DMS79 (cell line): ENCODE measurements at regions not wholly inside any gene's neighbourhood (a gene's known extent, or its start where the extent isn't known, plus 50 kb on each side); places are given as distances from the start of the nearest gene placed in this dataset.
"Not testable (repeated sequence)": the region's sequence is repeated elsewhere in the genome, so short reads cannot be mapped to it uniquely, and the experiment has no call there.

Experiments
- DNase-seq: peaks from one replicate; lab custom pipeline; 2025; lab: John Stamatoyannopoulos, UW

DNA sequence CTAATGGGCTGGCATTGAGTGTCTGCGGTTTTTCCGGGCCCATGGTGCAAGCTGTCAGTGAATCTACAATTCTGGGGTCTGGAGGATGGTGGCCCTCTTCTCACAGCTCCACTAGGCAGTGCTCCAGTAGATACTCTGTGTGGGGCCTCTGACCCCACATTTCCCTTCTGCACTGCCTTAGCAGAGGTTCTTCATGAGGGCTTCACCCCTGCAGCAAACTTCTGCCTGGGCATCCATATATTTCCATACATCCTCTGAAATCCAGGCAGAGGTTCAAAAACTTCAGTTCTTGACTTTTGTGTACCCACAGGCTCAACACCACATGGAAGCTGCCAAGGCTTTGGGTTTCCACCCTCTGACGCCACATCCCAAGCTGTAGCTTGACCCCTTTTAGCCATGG, 846.2 kb downstream of the RNF144A start:
- not testable (repeated sequence) for DNase-seq

DNA sequence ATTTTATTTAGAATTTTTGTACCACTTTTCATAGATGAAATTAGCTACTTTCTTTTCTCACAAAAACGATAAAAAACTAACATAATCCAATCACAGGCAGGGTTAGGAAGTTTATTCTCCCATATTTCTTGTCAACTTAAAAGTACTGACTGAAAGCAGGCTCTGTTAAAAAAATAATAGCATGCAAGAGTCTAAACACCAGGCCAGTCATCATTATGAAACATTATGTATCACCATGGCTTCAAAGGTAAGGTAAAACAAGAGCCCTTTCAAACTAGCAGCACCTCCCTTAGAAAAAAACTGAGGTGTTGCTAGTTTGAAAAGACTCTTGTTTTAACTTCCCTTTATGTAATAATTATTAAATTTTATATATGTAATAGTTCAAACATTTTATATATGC, 848.0 kb downstream of the RNF144A start:
- no peak for DNase-seq

DNA sequence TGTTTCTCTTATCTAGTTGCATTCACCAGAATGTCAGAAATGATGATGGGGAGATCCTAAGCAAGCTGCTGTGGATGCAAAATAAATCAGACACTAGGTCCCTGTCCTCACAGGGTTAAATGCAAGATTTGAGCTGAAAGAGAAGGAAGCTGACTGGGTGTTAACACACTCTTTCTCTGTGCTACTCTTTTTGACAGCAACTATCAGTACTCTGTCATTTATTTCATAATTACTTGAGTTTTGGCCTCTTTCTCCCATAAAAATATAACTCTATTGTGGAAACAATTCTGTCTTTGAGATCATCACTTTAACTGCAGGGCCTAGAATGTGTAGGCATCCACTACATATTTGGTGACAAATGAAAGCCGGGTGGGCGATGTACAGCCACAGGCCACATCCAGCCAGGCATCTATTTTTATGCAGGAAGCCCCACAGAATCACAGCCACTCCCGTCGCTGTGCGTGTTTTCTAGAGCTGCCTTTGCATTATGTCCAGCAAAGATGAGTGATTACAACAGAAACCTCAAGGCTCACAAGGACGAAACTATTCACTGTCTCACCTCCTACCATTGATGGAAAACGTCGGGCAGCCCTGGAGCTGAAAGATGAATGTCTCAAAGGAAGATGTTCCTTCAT, 849.0 kb downstream of the RNF144A start:
- no peak for DNase-seq

DNA sequence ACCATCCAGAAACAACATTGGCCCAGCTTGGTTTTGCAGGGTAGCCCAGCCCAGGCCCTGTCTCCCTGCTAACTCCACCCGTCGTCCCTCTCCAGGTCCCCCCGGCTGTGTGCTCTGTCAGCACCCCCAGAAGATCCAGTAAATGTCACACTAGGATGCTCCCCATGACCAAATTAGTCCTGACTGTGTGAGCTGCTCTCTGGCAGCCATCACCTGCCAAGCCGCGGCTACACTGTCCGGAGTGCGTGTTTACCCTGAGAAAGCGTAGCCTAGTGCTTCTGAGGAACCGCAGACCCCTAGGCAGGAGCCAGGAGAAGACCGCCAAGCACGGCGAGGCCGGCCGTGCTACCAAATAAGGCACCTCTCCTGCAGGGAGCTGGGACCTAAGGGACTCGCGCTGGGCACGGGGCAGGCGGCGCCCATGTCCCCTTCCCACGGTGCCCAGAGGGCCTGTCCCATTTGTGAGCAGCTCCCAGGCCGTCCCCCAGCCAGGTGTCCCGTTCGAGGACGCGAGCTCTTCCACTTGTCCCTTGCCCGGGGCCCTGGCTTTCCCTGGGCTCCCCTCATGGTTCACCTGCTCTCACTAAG, 849.9 kb downstream of the RNF144A start:
- no peak for DNase-seq

DNA sequence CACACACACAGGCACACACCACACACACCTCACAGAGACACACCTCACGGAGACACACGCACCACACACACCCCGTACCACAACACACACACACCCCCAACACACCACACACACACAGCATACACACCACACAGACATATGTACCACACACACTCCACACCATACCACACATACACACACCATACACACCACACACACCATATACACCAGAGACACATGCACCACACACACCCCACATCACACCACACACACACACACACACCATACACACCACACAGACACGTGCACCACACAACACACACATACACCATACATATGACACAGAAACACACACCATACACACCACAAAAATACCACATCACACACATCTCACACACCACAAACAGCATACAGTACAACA, 850.7 kb downstream of the RNF144A start:
- no peak for DNase-seq

DNA sequence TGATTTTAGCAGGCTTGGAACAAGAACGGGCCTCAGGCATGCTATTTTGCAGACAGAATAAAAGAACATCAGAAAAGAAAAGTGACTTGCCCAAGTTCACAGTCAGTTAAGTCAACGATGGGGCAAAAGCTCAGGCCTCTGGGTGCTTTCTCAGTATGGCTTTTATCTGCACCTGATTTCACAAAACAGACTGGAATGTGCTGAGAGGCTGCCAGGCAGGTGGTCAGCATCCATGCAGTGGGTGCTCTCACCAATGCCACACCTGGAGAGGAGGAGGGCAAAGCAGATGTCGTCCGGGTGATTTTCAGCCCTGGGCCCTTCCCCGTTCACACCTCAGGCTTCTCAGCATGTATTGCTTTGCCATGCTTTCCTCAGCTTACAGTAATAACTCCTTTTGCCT, 854.6 kb downstream of the RNF144A start:
- no peak for DNase-seq

DNA sequence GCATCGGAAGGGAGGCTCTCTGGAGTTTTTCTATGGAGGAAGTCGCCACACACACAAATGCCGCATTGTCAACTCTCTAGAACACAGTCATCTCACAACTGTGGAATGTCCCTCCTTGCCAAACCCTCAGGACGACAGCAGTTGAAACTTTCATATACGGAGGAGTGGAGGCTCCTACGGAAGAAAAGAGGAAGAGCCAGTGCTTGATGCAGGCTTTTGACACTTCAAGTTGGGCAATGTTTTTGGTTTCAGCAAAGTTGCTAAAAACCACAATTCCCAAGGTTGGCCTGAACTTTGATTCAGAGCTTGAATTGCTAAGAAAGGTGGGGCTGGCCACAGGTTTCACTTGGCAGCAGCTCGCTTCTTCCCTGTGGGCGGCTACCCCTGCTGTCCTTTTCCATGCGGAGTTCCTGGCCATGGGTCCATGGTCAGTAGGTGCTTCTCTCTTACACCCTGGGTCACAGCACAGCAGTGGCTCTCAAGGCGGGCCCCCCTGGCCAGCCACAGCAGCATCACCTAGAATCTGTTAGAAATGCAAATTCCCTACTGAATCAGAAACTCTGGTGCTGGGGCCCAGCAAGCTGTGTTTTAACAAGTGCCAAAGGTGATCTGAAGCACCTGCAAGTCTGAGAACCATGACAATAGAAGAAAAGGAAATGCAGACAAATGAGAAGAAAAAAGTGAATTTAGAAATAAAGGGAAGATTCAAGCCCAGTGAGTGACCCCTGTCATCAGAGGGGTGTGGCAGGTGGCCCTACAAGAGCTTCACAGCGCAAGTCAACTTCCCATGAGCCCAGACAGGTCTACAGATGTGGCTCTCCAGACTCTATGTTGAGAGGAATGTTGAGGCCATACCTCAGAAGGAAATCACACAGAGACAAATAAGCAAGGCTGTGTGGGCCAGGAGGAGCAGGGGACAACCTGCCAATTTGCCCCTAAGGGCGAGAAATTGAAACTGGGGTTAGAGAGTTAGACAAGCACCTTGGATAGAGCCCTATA, 856.4 kb downstream of the RNF144A start:
- DNase-seq: no peak

DNA sequence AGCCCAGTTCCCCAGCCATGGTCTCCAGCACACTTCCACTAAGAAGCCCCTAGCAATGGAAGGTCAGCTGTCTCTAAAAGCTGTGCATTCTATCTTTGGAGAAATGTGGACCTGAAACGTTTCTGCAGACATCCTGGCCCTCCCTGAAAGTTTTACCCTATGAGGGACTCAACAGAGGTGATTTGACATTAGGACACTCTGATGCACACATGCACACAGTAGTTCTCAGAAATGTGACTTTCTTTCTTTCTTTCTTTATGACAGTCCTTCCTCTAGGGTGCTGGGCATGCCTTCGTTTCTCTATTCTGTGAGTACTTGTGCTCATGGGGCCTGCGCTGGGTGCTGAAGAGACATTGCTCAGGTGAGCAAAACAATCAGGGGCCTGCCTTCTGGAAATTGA, 857.3 kb downstream of the RNF144A start:
- no peak for DNase-seq

DNA sequence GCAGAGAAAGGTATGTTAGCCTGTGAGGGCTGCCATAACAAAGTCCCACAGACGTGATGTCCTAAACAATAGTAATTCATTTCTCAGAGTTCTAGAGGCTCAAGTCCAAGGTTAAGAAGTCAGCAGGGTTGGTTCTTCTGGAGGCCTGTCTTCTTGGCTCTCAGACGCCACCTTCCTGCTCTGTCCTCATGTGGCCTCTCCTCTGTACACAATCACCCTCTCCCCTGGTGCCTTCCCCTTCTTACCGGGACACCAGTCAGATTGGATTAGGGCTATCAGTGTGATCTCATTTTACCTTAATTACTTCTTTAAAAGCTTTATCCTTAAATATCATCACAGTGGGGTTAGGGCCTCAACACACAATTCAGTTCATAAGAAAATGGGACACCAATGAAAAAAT, 860.5 kb downstream of the RNF144A start:
- DNase-seq: no peak

DNA sequence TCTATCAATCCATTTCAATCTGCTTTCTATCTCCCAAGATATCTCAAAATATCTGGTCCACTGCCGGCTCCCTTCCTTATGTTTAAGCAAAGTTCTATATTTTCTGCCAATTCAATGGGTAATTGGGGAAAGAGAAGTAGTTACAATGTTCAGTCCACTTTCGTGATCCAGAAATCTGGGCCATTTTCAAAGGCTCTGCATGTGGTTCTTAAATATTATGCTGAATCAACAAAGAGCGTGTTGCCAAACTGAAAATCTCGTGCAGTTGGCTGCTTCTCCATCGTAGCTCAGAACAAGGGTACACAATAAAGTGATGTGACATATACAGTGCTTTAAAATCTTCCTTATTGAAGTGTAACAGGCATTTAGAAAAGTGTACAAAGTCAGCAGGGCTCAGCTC, 863.1 kb downstream of the RNF144A start:
- DNase-seq: no peak

DNA sequence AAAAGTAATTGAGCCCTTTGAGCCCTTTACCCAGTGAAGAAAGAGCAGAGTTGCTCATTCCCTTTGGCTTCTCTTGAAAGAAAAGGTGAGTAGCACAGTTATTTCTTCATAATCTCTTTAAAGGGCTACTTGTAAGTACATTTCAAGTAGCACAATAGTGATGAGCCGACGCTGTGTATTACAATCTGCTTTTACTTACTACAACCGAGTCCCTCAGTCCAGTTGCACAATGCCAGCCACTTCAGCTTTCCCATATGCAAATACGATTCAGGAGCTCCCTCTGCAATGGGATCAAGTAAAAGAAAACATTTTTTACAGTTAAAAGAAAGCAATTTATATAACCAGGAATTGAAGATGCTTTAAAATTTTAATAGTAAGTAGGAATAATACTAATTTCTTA, 868.5 kb downstream of the RNF144A start:
- DNase-seq: no peak

DNA sequence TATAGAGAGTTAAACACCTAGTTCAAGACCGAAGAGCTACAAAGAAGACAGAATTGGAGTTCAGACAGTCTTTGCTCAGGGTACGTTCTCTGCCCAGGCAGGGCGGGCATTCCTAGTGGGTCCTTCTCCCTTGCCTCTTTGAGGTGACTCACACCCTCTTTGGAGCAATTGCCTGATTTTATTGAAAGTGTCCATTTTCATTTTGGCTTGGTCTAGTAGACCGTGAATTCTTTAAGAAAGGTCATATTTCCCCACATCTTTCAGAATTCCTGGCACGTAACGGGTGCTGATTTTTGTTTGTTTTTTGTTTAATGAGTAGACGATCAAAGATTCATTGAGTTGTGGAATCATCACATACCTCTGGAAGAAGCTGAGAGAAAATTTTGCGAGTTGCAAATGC, 871.5 kb downstream of the RNF144A start:
- no peak for DNase-seq

DNA sequence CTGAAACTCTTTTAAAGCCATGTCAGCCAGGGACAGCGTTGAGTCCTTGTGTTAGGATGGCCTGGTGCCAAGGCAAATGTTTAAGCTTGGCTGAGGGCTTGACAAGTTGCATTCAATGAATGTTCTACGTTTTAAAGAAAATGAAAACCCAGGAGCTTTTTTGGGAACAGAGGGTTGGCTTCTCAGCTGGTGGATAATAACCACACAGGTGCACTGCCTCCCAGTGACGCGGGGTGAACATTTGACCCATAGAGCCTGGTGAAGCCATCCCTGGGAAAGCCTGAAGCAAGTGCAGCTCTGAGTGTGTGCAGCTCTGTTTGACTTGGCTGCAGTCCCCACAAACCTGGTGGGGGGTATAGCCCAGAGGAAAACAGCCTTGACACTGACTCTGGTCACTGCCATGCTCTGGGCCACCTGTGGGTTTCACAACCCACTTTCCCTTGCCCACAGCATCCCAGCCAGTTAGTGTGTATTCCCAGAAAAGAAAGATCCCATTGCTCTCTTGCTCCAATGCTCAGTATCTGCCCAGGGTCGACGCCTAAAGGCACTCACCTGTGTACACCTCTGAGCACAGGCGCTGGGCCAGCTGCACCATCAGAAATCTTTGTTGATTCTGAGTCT, 874.9 kb downstream of the RNF144A start:
- DNase-seq: peak; percentile 89

DNA sequence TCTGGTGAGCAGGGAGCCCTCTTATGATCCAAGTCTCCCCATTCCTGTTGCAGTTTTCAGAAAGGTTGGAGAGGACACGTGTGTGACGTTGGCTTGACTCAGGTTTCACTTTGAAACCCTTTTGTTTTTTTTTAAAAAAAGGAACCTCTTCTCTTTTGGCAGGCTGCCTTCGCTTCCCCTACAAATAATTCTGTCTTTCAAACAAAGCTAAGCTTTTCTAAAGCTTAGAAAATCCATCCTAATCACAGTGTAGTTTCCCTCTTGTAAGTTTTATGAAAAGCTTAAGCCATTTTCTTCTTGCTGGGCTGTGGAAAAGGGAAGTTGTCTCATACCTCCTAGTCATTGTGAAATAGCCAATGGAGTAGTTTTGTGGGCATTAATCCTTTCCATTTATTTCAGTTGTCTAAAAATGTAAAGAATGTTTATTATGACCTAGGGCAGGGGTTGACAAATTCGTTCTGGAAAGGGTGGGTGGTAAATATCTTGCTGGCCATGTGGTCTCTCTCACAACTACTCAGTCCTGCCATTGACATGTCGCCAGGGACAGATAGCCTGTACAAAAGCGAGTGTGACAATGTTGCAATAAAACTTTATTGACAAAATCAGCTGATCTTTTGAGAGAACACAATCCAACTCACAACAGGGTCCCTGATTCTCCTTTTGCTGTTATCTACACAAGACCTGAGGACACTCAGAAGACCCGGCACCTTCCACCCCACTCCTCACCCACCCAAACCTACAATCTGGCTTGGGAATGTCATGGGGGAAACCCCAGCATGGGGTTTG, 878.8 kb downstream of the RNF144A start:
- DNase-seq: no peak

DNA sequence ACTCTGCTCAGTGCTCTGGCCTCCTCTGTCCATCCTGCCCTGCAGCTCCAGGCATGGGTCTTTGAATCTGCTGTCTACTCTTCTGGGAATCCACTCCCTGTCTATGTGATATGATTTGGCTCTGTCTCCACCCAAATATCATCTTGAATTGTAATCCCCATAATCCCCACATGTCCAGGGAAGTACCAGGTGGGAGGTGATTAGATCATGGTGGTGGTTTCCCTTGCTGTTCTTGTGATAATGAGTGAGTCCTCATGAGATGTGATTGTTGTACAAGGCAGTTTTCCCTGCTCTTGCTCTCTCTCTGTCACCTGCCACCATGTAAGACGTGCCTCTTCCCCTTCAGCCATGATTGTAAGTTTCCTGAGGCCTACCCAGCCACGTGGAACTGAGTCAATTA, 881.8 kb upstream of the ID2 start:
- no peak for DNase-seq

DNA sequence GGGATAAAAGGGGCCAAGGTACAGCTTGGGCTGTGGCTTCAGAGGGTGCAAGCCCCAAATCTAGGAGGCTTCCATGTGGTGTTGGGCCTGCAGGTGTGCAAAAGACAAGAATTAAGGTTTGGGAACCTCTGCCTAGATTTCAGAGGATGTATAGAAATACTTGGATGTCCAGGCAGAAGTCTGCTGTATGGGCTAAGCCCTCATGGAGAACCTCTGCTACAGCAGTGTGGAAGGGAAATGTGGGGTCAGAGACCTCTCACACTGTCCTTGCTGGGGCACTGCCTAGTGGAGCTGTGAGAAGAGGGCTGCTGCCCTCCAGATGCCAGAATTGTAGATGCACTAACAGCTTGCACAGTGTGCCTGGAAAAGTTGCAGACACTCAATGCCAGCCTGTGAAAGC, 880.6 kb upstream of the ID2 start:
- no peak for DNase-seq

DNA sequence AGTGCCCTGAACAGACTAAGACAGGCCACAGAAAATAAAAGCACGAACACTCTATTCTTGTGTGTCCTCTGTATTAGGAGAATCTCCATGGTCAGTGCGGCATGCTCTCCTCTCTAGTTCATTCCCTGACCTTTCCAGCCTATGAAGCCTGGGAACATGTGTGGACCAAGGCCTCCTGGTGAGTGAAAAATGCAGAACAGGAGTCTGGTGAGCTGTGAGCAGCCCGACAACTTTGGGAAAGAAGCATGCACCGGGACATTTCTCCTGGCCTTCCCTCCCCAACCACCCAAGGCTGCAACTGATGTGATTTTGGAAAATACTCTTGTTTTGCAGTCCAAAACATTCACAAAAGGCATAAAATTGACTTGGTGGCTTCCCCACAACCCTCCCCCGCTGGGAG, 878.3 kb upstream of the ID2 start:
- no peak for DNase-seq

DNA sequence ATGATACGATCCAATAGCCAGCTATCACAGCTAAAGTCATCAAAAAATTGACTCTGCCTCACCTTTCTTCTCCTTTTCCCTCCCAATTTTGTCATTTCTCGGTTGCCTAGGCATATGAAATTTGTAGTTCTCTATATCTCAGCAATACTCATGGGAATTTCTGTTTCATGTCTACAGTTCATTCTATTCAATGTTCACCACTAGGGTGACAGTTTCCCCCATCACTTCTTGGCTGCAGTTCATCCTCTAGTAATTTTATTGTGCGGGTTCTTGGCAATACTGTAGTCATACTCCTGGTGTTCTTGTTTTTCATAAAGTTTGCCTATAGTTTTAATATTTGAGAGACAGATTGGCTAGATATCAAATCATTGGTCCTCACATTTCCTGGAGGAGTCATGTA, 872.2 kb upstream of the ID2 start:
- no peak for DNase-seq

DNA sequence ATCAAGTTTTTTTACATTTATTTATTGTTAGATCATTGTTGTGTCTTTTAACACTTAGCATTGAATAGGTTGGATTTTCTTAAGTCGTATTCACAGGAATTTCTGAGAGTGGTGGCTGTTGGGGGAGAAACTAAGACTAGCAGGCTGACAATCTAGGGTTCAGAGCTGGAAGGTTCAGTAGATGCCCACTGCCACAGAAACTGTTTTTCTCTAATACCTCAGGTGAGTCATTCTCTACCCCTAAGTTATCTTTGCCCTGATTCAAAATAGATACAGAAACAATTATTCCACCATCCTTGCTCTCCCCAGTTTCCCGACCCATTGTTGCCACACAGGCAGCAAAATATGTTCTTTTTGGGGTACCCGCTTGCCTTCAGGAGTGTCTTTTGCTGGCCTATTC, 870.8 kb upstream of the ID2 start:
- DNase-seq: no peak

DNA sequence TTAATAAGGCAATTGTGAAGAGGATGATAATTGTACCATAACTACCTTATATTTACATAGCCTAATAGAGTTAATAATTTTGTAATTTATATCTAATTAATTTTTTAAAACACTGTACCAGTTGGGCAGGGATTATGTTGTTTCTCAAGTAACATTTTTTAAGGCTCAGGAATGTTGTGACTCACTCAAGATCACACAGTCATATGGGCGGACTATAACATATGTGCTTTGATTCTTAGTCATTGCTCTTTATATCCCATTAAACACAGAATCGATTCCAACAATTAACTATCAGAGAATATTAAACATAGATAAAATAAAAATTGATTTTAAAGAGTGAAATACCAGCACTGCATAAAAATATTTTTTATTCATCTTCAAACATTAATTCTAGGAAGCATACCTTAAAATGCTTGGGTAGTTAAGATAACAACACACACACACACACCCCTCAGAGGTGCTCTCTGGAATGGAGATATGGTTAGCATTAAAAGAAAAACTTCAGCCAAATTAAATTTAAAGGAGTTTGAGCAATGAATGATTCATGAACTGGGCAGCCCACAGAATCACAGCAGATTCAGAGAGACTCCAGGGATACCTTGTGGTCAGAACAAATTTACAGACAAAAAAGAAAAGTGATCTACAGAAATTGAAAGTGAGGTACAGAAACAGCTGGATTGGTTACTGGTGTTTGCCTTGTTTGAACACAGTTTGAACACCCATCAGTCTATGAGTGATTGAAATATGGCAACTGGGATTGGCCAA, 869.4 kb upstream of the ID2 start:
- DNase-seq: no peak
